GM12878 (cell line): ENCODE measurements at regions not wholly inside any gene's neighbourhood (a gene's known extent, or its start where the extent isn't known, plus 50 kb on each side); places are given as distances from the start of the nearest gene placed in this dataset.

Source experiments
- ATAC-seq: fragments of 200-7000 bp; cut with Tn5 transposase; 3 replicates; pipeline ENCODE4 v1.9.1; 2020; ENCODE audit warnings: mild to moderate bottlenecking, moderate library complexity
- BruUV-seq: library from RNA; stranded (reverse); fragments of 400-500 nt; replicated peaks from 2 replicates; lab custom pipeline; 2021; lab: Mats Ljungman, UMichigan
- CTCF ChIA-PET: fragments of 300-600 bp; sonication (Branson Sonifier 250); formaldehyde crosslinking; extraction: SDS; loops from one replicate; lab custom pipeline; 2021; ENCODE audit warnings: inconsistent platforms; lab: Yijun Ruan, JAX
- POLR2A ChIA-PET: fragments of 350-600 bp; formaldehyde crosslinking; extraction: SDS; loops from one replicate; lab custom pipeline; 2021; ENCODE audit warnings: inconsistent platforms; lab: Charles Lee
- RAD21 ChIA-PET: fragments of 300-600 bp; sonication (Branson Sonifier 250); formaldehyde crosslinking; loops from one replicate; lab custom pipeline; 2023; ENCODE audit warnings: antibody characterized with exemption; ENCODE audit not compliant: unreplicated experiment; lab: Charles Lee
- SMC1A ChIA-PET: fragments of 300-600 bp; sonication (Branson Sonifier 250); formaldehyde crosslinking; loops from one replicate; lab custom pipeline; 2023; ENCODE audit not compliant: unreplicated experiment, uncharacterized antibody; lab: Charles Lee
- DNase-seq: peaks from one replicate; pipeline ENCODE4 v3.0.0-alpha.2; 2011; ENCODE audit warnings: low read depth, low spot score
- FAIRE-seq: peaks from 3 replicates; lab custom pipeline; 2011; peaks lifted over from hg19 to GRCh38; lab: Jason Lieb, UNC
- H2AFZ ChIP-seq: 2 replicates; pipeline ENCODE4 v1.6.0; 2011; ENCODE audit warnings: low read depth, low read length, control low read depth; ENCODE audit not compliant: control insufficient read depth
- H3K27ac ChIP-seq: 2 replicates; pipeline ENCODE4 v1.5.1; 2011; ENCODE audit warnings: control low read depth; ENCODE audit not compliant: control insufficient read depth, insufficient read depth
- H3K27me3 ChIP-seq, 2 experiments: replicated peaks in 1 of 2; 2 replicates each; pipeline versions ENCODE4 v1.6.0 to v1.6.1; 2011; ENCODE audit warnings: low read length in 1 of 2; ENCODE audit not compliant: control insufficient read depth in 2 of 2, insufficient read depth in 2 of 2
- H3K36me3 ChIP-seq, 2 experiments: 2 replicates each; pipeline ENCODE4 v1.5.1; 2011; ENCODE audit warnings: low read length in 1 of 2; ENCODE audit not compliant: control insufficient read depth in 2 of 2, insufficient read depth in 2 of 2
- H3K4me1 ChIP-seq: 2 replicates; pipeline ENCODE4 v1.6.1; 2011; ENCODE audit warnings: mild to moderate bottlenecking, low read length, moderate library complexity, mixed read lengths; ENCODE audit not compliant: control insufficient read depth, insufficient read depth
- H3K4me2 ChIP-seq: 2 replicates; pipeline ENCODE4 v1.6.0; 2011; ENCODE audit warnings: control low read depth; ENCODE audit not compliant: control insufficient read depth, insufficient read depth
- H3K4me3 ChIP-seq: fragments of 200-600 bp; sonication (generic); 2 replicates; pipeline ENCODE4 v1.5.1; 2016
- H3K79me2 ChIP-seq: 2 replicates; pipeline ENCODE4 v1.6.0; 2011; ENCODE audit warnings: low read length; ENCODE audit not compliant: control insufficient read depth, insufficient read depth
- H3K9ac ChIP-seq: 2 replicates; pipeline ENCODE4 v1.8.0; 2011; ENCODE audit warnings: low read length, control low read depth, mixed read lengths; ENCODE audit not compliant: control insufficient read depth, insufficient read depth
- H3K9me3 ChIP-seq: replicated peaks from 3 replicates; pipeline ENCODE4 v1.5.1; 2011; ENCODE audit warnings: mild to moderate bottlenecking, low read length; ENCODE audit not compliant: control insufficient read depth, insufficient read depth
- H4K20me1 ChIP-seq: 2 replicates; pipeline ENCODE4 v1.6.0; 2011; ENCODE audit not compliant: control insufficient read depth, insufficient read depth
- HDAC2 ChIP-seq: fragments of 200-600 bp; sonication (generic); IDR thresholded peaks from 2 replicates; pipeline ENCODE4 v1.6.1; 2017
- MYC ChIP-seq: IDR thresholded peaks from 2 replicates; pipeline ENCODE4 v1.6.1; 2011; ENCODE audit warnings: mild to moderate bottlenecking, low read length, moderate library complexity, inconsistent platforms; ENCODE audit not compliant: insufficient read depth, insufficient replicate concordance, insufficient read length, severe bottlenecking
- NFYA ChIP-seq: IDR thresholded peaks from 2 replicates; pipeline ENCODE4 v1.6.1; 2011; ENCODE audit warnings: low read depth, mild to moderate bottlenecking, low read length, improper control_type of control experiment, borderline replicate concordance
- NR2C1 ChIP-seq: fragments of 450-650 bp; IDR thresholded peaks from 2 replicates; pipeline ENCODE4 v1.6.1; 2017; ENCODE audit warnings: antibody characterized with exemption, mild to moderate bottlenecking, moderate library complexity
- SIN3A ChIP-seq: IDR thresholded peaks from 2 replicates; pipeline ENCODE4 v1.6.1; 2012; ENCODE audit warnings: low read depth, low read length, improper control_type of control experiment
- STAT1 ChIP-seq: fragments of 450-650 bp; conservative IDR thresholded peaks from 2 replicates; pipeline ENCODE4 v1.6.1; 2014; ENCODE audit warnings: antibody characterized with exemption, mild to moderate bottlenecking
- SUPT20H ChIP-seq: IDR thresholded peaks from 2 replicates; pipeline ENCODE4 v1.6.1; 2011; ENCODE audit warnings: low read depth, mild to moderate bottlenecking, low read length, moderate library complexity, borderline replicate concordance; ENCODE audit not compliant: control insufficient read depth
- TCF7 ChIP-seq: IDR thresholded peaks from 2 replicates; pipeline ENCODE4 v1.6.1; 2014; ENCODE audit warnings: antibody characterized with exemption, borderline replicate concordance
- YY1 ChIP-seq: IDR thresholded peaks from 2 replicates; pipeline ENCODE4 v1.6.1; 2011; ENCODE audit warnings: low read depth, mild to moderate bottlenecking, low read length
- WGBS: methylation state at CpG from one replicate; pipeline ENCODE4 v1.1.6; 2016; ENCODE audit warnings: low lambda C conversion rate; ENCODE audit not compliant: insufficient replicate concordance, insufficient coverage; ENCODE audit errors: missing lambda C conversion rate; 5-methylcytosine and 5-hydroxymethylcytosine counted together
- in situ Hi-C: fragments of 300-500 bp; cut with MboI; formaldehyde crosslinking; loops from 9 replicates; pipeline ENCODE4 v1.14.3; 2018; ENCODE audit warnings: mixed read lengths
- intact Hi-C: fragments of 100-400 bp; cut with micrococcal nuclease; formaldehyde crosslinking; loops from one replicate; pipeline ENCODE4 v1.14.2; 2022; ENCODE audit not compliant: unreplicated experiment
- TF ChIP-seq, protein P1 (sequence below): IDR thresholded peaks from 2 replicates; pipeline ENCODE4 v1.6.1; 2011; ENCODE audit warnings: low read depth, low read length, improper control_type of control experiment, borderline replicate concordance

DNA sequence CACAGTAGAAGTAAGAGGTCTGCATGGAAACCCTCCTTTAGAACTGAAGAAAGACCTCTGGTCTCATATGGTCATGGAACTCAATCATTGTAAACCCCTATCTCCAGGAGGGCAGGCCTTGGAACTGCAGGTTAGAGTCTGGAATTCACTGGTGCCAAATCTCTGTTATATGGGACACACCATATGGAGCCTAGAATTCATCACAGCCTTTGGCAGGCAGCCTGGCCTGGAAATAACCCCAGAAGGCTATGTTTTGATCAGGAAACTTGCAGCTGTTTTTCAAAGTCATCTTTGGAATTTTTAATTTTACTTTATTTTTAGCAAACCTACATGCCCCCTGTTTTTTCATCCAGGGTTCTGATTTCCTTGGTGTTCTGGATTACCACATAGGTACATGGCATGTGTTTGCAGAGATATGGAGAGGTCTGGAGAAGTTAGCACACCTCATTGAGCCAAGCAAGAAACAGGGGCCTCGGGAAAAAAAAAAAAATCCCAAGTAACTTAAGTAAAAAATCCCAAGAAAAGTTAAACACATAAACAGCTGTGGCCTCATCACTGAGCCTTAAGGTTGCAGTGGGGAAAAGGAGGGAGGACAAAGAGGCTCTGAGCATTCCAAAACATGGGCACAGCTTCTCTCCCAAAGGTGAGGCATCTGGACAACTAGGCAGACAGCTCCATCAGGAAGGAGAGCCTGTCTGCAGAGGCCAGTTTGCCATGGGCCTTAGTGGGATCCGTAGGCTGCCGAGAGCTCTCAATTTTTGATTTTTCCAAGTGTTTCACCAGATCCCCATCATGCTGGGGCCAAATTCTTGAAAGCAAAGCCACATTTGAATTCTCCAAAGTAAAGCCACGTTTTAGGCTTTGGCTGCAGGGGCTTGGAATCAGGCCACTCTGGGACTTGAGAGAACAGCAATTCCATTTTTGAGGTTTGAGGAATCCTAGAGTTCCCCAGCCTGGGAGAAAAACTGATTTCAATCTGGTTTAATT, 339.6 kb upstream of the TBX3 start:
- no peaks in the 10 kb centered on the region for H4K20me1 ChIP-seq
- TF ChIP-seq MYC, result no peak
- TF ChIP-seq STAT1, result no peak
- no peak for TF ChIP-seq YY1
- no peak for TF ChIP-seq HDAC2
- no peak for TF ChIP-seq NR2C1
- TF ChIP-seq TCF7, result no peak
- no peak for TF ChIP-seq SIN3A
- no peak for TF ChIP-seq SUPT20H
- no peak for TF ChIP-seq NFYA
- TF ChIP-seq, protein P1, sequence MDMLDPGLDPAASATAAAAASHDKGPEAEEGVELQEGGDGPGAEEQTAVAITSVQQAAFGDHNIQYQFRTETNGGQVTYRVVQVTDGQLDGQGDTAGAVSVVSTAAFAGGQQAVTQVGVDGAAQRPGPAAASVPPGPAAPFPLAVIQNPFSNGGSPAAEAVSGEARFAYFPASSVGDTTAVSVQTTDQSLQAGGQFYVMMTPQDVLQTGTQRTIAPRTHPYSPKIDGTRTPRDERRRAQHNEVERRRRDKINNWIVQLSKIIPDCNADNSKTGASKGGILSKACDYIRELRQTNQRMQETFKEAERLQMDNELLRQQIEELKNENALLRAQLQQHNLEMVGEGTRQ, result no peak
- no peak overlapping the region for H3K4me3 ChIP-seq
- no peaks in the 10 kb centered on the region for H3K4me1 ChIP-seq
- in situ Hi-C loops (no loop called here), intact Hi-C loops (no loop called here)
- WGBS, result 2% methylated on average over 4 of the region's 4 CpGs
- CTCF ChIA-PET, result interaction anchor here (0.6 kb wide), 1 partner anchor 66 kb away, joined by 3 read pairs; no protein-coding TSS in a partner anchor
- no peak for ATAC-seq
- H2AFZ ChIP-seq, result no peak overlapping the region
- SMC1A ChIA-PET, result no interaction called here
- no peaks in the 10 kb centered on the region for H3K9me3 ChIP-seq
- RAD21 ChIA-PET, result no interaction called here
- no peak for DNase-seq
- H3K4me2 ChIP-seq, result no peak overlapping the region
- H3K27me3 ChIP-seq, result no peaks in the 10 kb centered on the region
- POLR2A ChIA-PET, result no interaction called here
- H3K9ac ChIP-seq, result no peak overlapping the region
- H3K27ac ChIP-seq, result no peak overlapping the region
- no peaks in the 10 kb centered on the region for H3K79me2 ChIP-seq
- no peaks in the 10 kb centered on the region for H3K36me3 ChIP-seq
- no peak for FAIRE-seq
- BruUV-seq, result no TSS peak
